HG02970 (cell line): ENCODE measurements at regions not wholly inside any gene's neighbourhood (a gene's known extent, or its start where the extent isn't known, plus 50 kb on each side); places are given as distances from the start of the nearest gene placed in this dataset.

ENCODE experiments used
- ATAC-seq: cut with Tn5 transposase; IDR thresholded peaks from one replicate; pipeline ENCODE4 v1.9.1; 2021; ENCODE audit warnings: mild to moderate bottlenecking, moderate library complexity, moderate number of reproducible peaks; ENCODE audit not compliant: unreplicated experiment, low FRiP score

DNA sequence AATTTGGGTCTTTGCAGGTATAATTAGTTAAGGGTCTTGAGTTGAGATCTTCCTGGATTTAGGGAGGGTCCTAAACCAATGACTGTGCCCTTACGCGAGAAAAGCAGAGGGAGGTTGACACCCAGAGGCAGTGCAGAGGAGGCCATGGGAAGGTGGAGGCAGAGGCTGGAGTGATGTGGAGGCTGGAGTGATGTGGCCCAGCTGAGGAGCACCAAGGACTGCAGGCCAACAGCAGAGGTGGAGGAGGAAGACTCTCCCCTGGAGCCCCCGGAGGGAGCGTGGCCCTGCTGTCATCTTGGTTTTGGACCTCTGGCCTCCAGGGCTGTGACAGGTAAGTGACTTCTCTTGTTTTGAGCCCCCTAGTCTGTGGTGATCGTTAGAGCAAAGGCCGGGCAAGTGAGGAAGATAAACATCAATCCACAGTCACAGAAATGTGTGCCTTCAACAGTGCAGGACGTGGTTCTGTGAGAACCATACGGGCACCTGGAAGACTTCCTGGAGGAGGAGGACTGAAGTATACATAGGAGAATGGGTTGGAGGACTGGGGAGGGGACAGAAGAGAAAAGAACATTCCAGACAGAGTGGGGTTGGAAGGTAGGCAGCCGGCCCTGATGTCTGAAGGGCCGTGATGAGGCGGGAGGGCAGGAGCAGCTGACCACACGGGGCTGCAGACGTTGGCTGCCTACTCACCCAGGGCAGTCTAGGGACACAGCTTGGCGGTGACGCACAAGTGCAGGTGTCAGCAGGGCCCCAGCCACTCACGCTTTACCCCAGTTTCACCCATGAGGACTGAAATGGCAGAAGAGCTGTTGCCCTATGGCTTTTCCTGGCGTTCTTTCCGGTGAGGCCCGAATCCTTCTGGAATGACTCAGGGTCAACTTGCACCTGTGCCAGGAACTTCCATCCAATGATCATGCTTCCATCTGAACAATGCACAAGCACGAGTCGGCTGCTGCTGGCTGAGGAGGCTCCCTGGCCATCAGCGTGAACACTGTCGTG is 270.2 kb downstream of the CTTN start:
- no peak for ATAC-seq

DNA sequence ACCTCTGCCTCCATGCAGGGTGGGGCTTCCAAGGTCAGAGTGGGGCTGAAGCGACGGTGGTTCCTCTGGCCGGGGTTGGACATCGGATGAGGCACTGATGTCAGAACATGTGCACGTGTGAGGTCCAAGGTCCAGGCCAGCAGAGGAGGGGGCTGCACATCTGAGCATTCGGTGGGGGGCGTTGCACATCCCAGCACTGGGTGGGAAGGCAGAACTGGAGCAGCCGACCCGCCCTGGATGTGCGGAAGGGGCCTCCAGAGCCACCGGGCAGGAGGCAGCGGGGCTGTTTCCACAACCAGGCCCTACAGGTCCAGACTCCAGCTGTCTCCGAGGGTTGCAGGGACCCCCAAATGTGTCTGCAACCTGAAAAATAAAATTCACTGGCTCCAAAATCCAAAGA is 271.0 kb downstream of the CTTN start:
- ATAC-seq = no peak

DNA sequence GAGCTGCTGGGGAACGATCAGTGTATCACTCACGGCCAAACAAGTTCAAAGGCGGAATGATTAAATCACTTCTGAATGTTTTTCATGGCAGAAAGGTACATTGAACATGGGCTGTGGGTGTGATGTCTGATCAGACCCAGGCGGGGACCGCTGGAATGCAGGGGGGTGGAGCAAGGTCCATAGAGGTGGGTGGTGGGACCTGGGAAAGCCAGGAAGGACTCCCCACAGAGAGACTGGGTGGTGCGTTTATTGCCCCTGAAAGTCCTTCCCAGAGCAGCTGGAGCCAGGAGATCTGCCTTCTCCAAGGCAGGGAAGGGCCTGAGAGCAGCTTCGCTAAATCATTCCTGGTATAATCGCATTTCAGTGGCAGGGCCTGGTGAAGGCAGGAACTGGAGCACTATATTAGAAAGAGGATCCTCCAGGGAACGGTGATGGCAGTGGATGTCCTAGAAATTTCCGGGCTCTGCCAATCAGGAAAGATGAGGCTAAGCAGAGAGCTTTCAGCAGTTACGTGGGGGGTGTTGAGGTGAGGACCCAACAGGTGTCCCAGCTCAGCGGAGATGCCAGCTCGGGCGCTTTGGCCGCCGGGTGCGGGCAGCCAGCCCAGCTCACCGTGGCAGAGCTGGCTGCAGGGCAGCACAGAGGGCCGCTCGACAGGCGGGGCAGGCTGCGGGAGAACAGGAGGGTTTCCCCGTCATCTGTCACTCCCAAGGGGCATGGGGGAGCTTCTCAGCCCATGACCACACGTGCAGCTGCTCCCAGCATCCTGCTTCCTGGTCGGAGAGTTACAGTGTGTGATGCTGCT is 271.7 kb downstream of the CTTN start:
- ATAC-seq = no peak

- ATAC-seq = no peak
These were observed 272.3 kb downstream of the CTTN start for GRCh38 chr11:70670676-70671034.

- ATAC-seq = no peak
These were observed 272.8 kb downstream of the CTTN start for GRCh38 chr11:70671083-70671482.

- ATAC-seq = no peak
These were observed 273.3 kb downstream of the CTTN start for GRCh38 chr11:70671611-70672010.

DNA sequence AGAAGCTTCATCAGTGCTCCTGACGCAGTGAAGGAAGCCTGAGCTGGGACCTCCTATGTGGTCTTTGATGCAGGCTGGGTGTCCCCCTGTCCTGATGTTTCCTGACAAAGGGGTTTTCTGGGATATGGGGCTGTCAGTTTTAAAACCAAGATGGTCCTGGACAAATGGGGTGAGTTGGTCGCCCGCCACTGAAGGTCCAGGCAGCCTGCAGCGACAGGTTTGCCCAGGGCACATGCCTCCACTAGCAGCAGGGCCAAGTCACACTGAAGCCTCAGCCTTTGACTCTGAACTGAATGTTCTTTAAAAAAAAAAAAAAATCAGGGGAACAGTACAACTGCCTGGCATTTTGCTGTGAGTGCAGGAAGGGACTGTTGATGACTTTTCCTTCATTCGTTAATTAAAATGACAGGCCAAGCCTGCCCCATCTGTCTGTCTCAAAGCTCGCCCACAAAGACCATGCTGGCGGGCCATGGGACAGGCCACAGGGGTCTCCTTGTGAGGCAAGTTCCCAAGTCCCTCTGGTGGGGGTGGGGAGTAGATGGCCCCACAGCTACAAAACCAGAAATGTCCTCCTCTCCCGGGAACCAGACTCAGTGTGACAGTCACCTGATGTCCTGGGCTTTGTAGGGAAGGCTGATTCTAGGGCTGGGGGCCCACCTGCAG is 274.8 kb downstream of the CTTN start:
- no peak for ATAC-seq

DNA sequence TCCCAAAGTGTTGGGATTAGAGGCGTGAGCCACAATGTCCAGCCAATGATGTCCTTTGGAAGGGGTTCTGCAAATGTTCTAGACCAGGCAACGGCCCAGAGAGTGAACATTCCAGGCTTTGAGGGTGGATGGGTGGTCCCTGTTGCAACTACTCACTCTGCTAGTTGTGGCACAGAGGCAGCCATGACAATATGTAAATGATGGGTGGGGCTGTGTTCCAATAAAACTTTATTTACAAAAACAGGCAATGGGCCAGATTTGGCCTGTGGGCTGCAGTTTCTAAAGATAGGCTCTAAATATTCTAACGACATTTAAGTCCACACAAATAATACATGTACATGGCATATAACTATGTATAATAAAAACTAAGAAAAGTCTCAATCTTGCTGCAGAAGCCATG is 276.3 kb downstream of the CTTN start:
- no peak for ATAC-seq

- no peak for ATAC-seq
These were observed 277.5 kb downstream of the CTTN start for GRCh38 chr11:70675697-70676374.

GRCh38 chr11:70677232-70677916 is 279.0 kb downstream of the CTTN start:
- ATAC-seq = no peak

- no peak for ATAC-seq
These were observed 280.9 kb downstream of the CTTN start for GRCh38 chr11:70678931-70679900.

- ATAC-seq = no peak
These were observed 282.5 kb downstream of the CTTN start for GRCh38 chr11:70680781-70681281.

GRCh38 chr11:70682056-70682455 is 283.7 kb downstream of the CTTN start:
- no peak for ATAC-seq

DNA sequence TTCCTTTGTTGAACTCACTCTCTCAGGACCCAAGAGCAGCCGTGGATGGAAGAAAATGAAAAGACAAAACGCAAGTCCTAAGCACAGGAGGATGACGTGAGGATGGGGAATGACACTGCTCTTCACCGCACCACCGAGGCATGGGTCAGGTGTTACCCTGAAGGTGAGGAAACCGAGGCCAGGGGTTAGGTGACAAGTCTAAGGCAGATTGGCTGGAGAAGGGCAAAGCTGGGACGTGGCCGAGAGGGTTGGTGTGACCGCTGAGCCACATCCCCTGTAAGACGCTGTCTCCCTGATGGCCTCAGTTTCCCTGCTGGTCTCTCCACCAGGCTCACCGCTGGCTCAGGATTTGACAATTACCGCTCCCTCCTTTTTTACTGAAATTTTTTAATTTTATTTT is 284.4 kb downstream of the CTTN start:
- no peak for ATAC-seq

- no peak for ATAC-seq
These were observed 289.4 kb downstream of the CTTN start for GRCh38 chr11:70687716-70688115.

GRCh38 chr11:70688142-70688541 is 289.8 kb downstream of the CTTN start:
- ATAC-seq = no peak

DNA sequence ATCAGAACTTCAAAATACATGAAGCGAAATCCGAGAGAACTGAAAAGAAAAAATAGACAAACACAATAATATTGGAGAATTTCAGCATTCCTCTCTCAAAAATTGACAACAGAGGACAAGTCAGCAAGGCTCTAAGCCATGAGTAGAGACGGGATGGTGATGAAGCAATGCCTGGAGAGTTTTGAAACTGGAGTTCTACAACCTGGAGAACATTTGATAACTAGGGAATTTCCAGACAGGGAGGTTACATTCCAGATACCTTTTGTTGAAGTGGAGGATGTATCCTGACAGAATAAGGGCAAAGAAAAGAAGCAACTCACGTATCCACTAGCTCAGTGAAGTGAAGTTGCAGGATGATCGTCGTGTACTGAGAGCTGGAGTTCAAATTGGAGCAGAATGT is 291.4 kb downstream of the CTTN start:
- no peak for ATAC-seq

DNA sequence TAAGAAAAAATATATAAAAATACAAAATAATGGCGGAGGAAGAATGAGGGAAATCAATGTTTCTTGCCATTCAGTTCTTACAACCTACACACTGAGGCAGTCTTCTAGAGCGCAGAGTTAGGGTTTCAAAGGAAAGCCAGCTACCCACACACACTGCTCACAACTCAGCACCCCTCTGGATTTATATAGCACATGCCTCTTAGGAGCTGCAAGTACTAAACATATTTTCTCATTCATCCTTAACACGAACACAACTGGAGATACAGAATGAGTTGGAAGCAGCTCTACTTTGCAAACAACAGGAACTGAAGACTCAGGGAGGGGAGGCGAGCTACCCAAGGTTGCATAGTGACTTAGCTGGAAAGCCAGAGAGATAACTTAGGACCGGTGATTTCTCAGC is 293.8 kb downstream of the CTTN start:
- ATAC-seq = no peak

DNA sequence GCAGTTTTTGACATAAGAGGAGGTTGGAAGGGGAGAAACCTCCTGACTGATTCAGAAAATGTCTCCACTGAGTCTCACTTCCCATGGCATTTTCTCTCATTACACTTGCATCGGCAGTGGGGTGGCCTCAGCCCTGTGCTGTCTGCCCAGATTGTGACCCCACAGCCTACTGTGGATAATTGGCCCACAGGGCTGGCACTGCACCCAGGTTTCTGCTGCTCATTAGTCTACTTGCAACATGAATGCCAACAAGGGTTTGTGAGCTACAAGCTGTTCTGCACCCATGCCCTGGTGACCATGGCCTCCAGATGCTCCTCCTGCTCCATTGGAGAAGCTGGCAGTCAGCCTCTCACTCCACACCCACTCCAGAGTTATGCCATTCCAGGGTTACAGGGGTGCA is 296.0 kb downstream of the CTTN start:
- ATAC-seq = no peak
